ENCODE measurements at regions not wholly inside any gene's neighbourhood (a gene's known extent, or its start where the extent isn't known, plus 50 kb on each side); places are given as distances from the start of the nearest gene placed in this dataset.

GRCh38 chr5:112656451-112656850 lies 81.2 kb upstream of the APC start:
- TF ChIP-seq, protein P1, sequence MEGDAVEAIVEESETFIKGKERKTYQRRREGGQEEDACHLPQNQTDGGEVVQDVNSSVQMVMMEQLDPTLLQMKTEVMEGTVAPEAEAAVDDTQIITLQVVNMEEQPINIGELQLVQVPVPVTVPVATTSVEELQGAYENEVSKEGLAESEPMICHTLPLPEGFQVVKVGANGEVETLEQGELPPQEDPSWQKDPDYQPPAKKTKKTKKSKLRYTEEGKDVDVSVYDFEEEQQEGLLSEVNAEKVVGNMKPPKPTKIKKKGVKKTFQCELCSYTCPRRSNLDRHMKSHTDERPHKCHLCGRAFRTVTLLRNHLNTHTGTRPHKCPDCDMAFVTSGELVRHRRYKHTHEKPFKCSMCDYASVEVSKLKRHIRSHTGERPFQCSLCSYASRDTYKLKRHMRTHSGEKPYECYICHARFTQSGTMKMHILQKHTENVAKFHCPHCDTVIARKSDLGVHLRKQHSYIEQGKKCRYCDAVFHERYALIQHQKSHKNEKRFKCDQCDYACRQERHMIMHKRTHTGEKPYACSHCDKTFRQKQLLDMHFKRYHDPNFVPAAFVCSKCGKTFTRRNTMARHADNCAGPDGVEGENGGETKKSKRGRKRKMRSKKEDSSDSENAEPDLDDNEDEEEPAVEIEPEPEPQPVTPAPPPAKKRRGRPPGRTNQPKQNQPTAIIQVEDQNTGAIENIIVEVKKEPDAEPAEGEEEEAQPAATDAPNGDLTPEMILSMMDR (IDR thresholded peaks at IDR 0.05; ENCODE audit: low read depth, low read length, poor library complexity, severe bottlenecking): no peak
- TF ChIP-seq EZH2phosphoT487 (IDR thresholded peaks at IDR 0.05; ENCODE audit: borderline replicate concordance, low read length): no peak
